IMR-90 (cell line): ENCODE measurements at regions not wholly inside any gene's neighbourhood (a gene's known extent, or its start where the extent isn't known, plus 50 kb on each side); places are given as distances from the start of the nearest gene placed in this dataset.

Experiments
- ATAC-seq: fragments of 200-7000 bp; cut with Tn5 transposase; 2 replicates; pipeline ENCODE4 v1.9.1; 2020; ENCODE audit warnings: low read depth, mild to moderate bottlenecking, moderate library complexity
- BruUV-seq: library from RNA; stranded (reverse); fragments of 400-500 nt; replicated peaks from 2 replicates; lab custom pipeline; 2021; lab: Mats Ljungman, UMichigan
- CTCF ChIA-PET: fragments of 300-600 bp; formaldehyde crosslinking; extraction: SDS; loops from one replicate; lab custom pipeline; 2021; ENCODE audit warnings: antibody characterized with exemption; lab: Yijun Ruan, JAX
- POLR2A ChIA-PET: fragments of 300-600 bp; sonication (Branson Sonifier 250); formaldehyde crosslinking; loops from one replicate; lab custom pipeline; 2022; ENCODE audit warnings: antibody characterized with exemption; ENCODE audit not compliant: unreplicated experiment; lab: Charles Lee
- DNase-seq: peaks from one replicate; pipeline ENCODE4 v3.0.0; 2013
- H2AFZ ChIP-seq: replicated peaks from 2 replicates; pipeline ENCODE3; 2013; ENCODE audit warnings: low read length, mild to moderate bottlenecking; ENCODE audit not compliant: poor library complexity
- H2AK5ac ChIP-seq: 2 replicates; pipeline ENCODE4 v1.6.1; 2013; ENCODE audit warnings: low read depth, low read length, inconsistent platforms
- H2AK9ac ChIP-seq: replicated peaks from 2 replicates; pipeline ENCODE3; 2013; ENCODE audit warnings: mild to moderate bottlenecking, low read depth, low read length, moderate library complexity; ENCODE audit not compliant: poor library complexity
- H2BK120ac ChIP-seq: 2 replicates; pipeline ENCODE4 v1.6.1; 2013; ENCODE audit warnings: low read depth, low read length, inconsistent platforms
- H2BK15ac ChIP-seq: 3 replicates; pipeline ENCODE4 v1.6.1; 2013; ENCODE audit warnings: low read depth, low read length, inconsistent platforms
- H2BK20ac ChIP-seq: 2 replicates; pipeline ENCODE4 v1.6.1; 2013; ENCODE audit warnings: low read depth, mild to moderate bottlenecking, inconsistent platforms, low read length, moderate library complexity
- H2BK5ac ChIP-seq: 2 replicates; pipeline ENCODE4 v1.6.1; 2013; ENCODE audit warnings: mild to moderate bottlenecking, low read depth, low read length, inconsistent platforms; ENCODE audit not compliant: poor library complexity, severe bottlenecking
- H3K14ac ChIP-seq: replicated peaks from 2 replicates; pipeline ENCODE4 v1.6.1; 2013; ENCODE audit warnings: low read depth, low read length, inconsistent platforms
- H3K18ac ChIP-seq: 2 replicates; pipeline ENCODE4 v1.6.1; 2013; ENCODE audit warnings: low read depth, low read length, control low read depth
- H3K23ac ChIP-seq: 2 replicates; pipeline ENCODE4 v1.6.1; 2013; ENCODE audit warnings: low read depth, low read length, inconsistent platforms
- H3K27ac ChIP-seq: 2 replicates; pipeline ENCODE4 v1.5.1; 2013; ENCODE audit warnings: mild to moderate bottlenecking, control low read depth, low read length; ENCODE audit not compliant: insufficient read depth
- H3K27me3 ChIP-seq: 2 replicates; pipeline ENCODE4 v1.6.1; 2013; ENCODE audit warnings: low read length; ENCODE audit not compliant: control insufficient read depth, insufficient read depth
- H3K36me3 ChIP-seq: 2 replicates; pipeline ENCODE4 v1.6.1; 2013; ENCODE audit warnings: low read length, mixed read lengths; ENCODE audit not compliant: control insufficient read depth, insufficient read depth
- H3K4ac ChIP-seq: 2 replicates; pipeline ENCODE4 v1.6.1; 2013; ENCODE audit warnings: low read depth, low read length, inconsistent platforms
- H3K4me1 ChIP-seq: 2 replicates; pipeline ENCODE4 v1.6.1; 2013; ENCODE audit warnings: low read length, mixed read lengths; ENCODE audit not compliant: control insufficient read depth, insufficient read depth
- H3K4me2 ChIP-seq: 2 replicates; pipeline ENCODE4 v1.6.1; 2013; ENCODE audit warnings: low read depth, mild to moderate bottlenecking, control low read depth, low read length, moderate library complexity
- H3K4me3 ChIP-seq: 2 replicates; pipeline ENCODE4 v1.5.1; 2013; ENCODE audit warnings: low read depth, mild to moderate bottlenecking, control low read depth, low read length, moderate library complexity; ENCODE audit not compliant: insufficient read depth
- H3K56ac ChIP-seq: 2 replicates; pipeline ENCODE4 v1.6.1; 2013; ENCODE audit warnings: low read length, inconsistent platforms; ENCODE audit not compliant: insufficient read depth; ENCODE audit errors: extremely low read depth
- H3K79me1 ChIP-seq, 2 experiments: 2 replicates each; pipeline ENCODE4 v1.6.1; 2013; ENCODE audit warnings: low read length in 2 of 2, inconsistent platforms in 1 of 2, low read depth in 1 of 2
- H3K9ac ChIP-seq: 2 replicates; pipeline ENCODE4 v1.6.1; 2013; ENCODE audit warnings: low read depth, low read length, control low read depth
- H3K9me1 ChIP-seq: 2 replicates; pipeline ENCODE4 v1.6.1; 2013; ENCODE audit warnings: low read length, inconsistent platforms; ENCODE audit not compliant: insufficient read depth
- H3K9me3 ChIP-seq: 2 replicates; pipeline ENCODE4 v1.6.1; 2013; ENCODE audit warnings: low read length; ENCODE audit not compliant: control insufficient read depth, insufficient read depth
- H4K20me1 ChIP-seq: 2 replicates; pipeline ENCODE4 v1.6.1; 2013; ENCODE audit warnings: low read length, inconsistent platforms; ENCODE audit not compliant: insufficient read depth
- H4K5ac ChIP-seq: 2 replicates; pipeline ENCODE4 v1.6.1; 2013; ENCODE audit warnings: mild to moderate bottlenecking, low read depth, low read length, control low read depth
- H4K8ac ChIP-seq, 2 experiments: 2 replicates each; pipeline ENCODE4 v1.6.1; 2013; ENCODE audit warnings: low read depth in 2 of 2, low read length in 2 of 2, control low read depth in 1 of 2, inconsistent platforms in 1 of 2
- H4K91ac ChIP-seq: 2 replicates; pipeline ENCODE4 v1.6.1; 2013; ENCODE audit warnings: low read depth, low read length, inconsistent platforms; ENCODE audit not compliant: insufficient read depth
- BHLHE40 ChIP-seq: fragments of 150-350 bp; IDR thresholded peaks from 2 replicates; pipeline ENCODE4 v1.6.1; 2016; ENCODE audit warnings: mild to moderate bottlenecking, low read depth, low read length
- CTCF ChIP-seq: conservative IDR thresholded peaks from 2 replicates; pipeline ENCODE4 v1.5.1; 2012; ENCODE audit warnings: mild to moderate bottlenecking, low read depth, low read length, improper control_type of control experiment
- MXI1 ChIP-seq: IDR thresholded peaks from 2 replicates; pipeline ENCODE4 v1.6.1; 2012; ENCODE audit warnings: low read depth, mild to moderate bottlenecking, low read length, moderate library complexity, borderline replicate concordance
- NFE2L2 ChIP-seq: fragments of 150-350 bp; IDR thresholded peaks from 2 replicates; pipeline ENCODE4 v1.6.1; 2016; ENCODE audit warnings: low read depth, mild to moderate bottlenecking, low read length
- POLR2A ChIP-seq: IDR thresholded peaks from 2 replicates; pipeline ENCODE4 v1.6.1; 2012; ENCODE audit warnings: mild to moderate bottlenecking, low read depth, low read length
- RAD21 ChIP-seq: IDR thresholded peaks from 2 replicates; pipeline ENCODE4 v1.6.1; 2012; ENCODE audit warnings: low read length, improper control_type of control experiment
- RCOR1 ChIP-seq: IDR thresholded peaks from 2 replicates; pipeline ENCODE4 v1.6.1; 2012; ENCODE audit warnings: mild to moderate bottlenecking, low read length, improper control_type of control experiment; ENCODE audit not compliant: insufficient replicate concordance
- WGBS, 2 experiments: methylation state at CpG; one replicate each; pipeline versions ENCODE4 v1.1.5 to v1.1.7; 2013; ENCODE audit warnings: missing lambda C conversion rate in 2 of 2; ENCODE audit not compliant: insufficient read length in 1 of 2; ENCODE audit errors: extremely low coverage in 2 of 2; 5-methylcytosine and 5-hydroxymethylcytosine counted together
- dilution Hi-C: fragments of 300-500 bp; cut with HindIII; formaldehyde crosslinking; loops from one replicate; pipeline ENCODE4 v1.14.3; 2018; ENCODE audit warnings: low sequenced_read_pairs; ENCODE audit not compliant: unreplicated experiment
- in situ Hi-C: fragments of 300-500 bp; cut with MboI; formaldehyde crosslinking; loops from 3 replicates; pipeline ENCODE4 v1.14.3; 2019; ENCODE audit warnings: low sequenced_read_pairs, inconsistent platforms, mixed read lengths
- intact Hi-C: fragments of 100-400 bp; cut with micrococcal nuclease; formaldehyde crosslinking; loops from 2 replicates; pipeline ENCODE4 v1.10.0; 2022
- TF ChIP-seq, protein P1 (sequence below): fragments of 150-350 bp; IDR thresholded peaks from 2 replicates; pipeline ENCODE4 v1.6.1; 2016; ENCODE audit warnings: low read depth, mild to moderate bottlenecking, low read length, moderate library complexity, borderline replicate concordance

DNA sequence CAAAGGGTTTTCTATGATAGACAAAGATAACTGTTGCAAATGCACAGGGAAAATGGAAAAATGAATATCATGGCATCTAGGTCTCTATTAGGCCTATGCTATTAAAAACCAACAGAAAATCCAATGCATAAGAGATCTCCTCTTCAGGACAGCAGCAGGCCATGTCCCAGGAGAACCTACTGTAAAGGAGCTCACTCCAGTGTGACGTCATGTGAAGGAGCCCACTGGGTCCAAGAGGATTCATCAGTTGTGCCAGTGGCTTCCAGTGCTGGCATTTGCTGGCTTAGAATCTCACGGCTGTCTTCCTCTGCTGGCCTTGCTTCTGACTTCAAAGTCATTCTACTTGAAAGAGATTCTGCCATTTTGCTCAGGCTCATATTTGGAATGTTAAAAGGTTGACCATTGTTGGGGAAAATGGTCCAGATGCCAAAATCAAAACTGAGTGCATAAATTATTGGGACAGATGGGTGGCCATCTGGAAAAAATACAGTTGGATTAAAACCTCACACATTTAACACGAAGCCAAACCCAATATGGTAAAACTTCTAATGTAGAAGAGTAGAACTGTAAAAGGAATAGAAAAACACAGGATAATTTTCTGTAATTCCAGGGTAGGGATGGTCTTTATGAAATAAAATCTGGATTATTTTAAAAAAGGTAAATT lies 75.4 kb upstream of the ARID2 start:
- Histone ChIP-seq H3K36me3 (no peaks in the 10 kb centered on the region), H3K9me1 (no peaks in the 10 kb centered on the region), H2BK5ac (no peak overlapping the region), H4K20me1 (no peaks in the 10 kb centered on the region), H2BK120ac (no peak overlapping the region), H3K9ac (no peak overlapping the region), H3K4ac (no peak overlapping the region), H2AFZ (no peak overlapping the region), H3K56ac (no peak overlapping the region), H4K5ac (no peak overlapping the region), H3K4me3 (no peak overlapping the region), H3K79me1 (no peaks in the 10 kb centered on the region), H2AK5ac (no peak overlapping the region), H3K18ac (no peak overlapping the region), H4K8ac (no peak overlapping the region), H2AK9ac (peak overlapping the region; percentile 45), H3K4me2 (no peak overlapping the region), H3K23ac (no peak overlapping the region), H4K91ac (no peak overlapping the region), H3K27me3 (no peaks in the 10 kb centered on the region), H2BK20ac (no peak overlapping the region), H2BK15ac (no peak overlapping the region), H3K14ac (no peak overlapping the region), H3K4me1 (no peaks in the 10 kb centered on the region), H3K9me3 (no peaks in the 10 kb centered on the region), H3K27ac (no peak overlapping the region)
- DNase-seq: no peak
- no peak for TF ChIP-seq POLR2A
- TF ChIP-seq RCOR1: no peak
- no peak for TF ChIP-seq NFE2L2
- TF ChIP-seq MXI1: no peak
- no peak for TF ChIP-seq CTCF
- TF ChIP-seq, protein P1, sequence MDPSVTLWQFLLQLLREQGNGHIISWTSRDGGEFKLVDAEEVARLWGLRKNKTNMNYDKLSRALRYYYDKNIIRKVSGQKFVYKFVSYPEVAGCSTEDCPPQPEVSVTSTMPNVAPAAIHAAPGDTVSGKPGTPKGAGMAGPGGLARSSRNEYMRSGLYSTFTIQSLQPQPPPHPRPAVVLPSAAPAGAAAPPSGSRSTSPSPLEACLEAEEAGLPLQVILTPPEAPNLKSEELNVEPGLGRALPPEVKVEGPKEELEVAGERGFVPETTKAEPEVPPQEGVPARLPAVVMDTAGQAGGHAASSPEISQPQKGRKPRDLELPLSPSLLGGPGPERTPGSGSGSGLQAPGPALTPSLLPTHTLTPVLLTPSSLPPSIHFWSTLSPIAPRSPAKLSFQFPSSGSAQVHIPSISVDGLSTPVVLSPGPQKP: no peak
- TF ChIP-seq RAD21: no peak
- no peak for TF ChIP-seq BHLHE40
- intact Hi-C loops: no loop called here
- ATAC-seq: no peak
- CTCF ChIA-PET: no interaction called here
- in situ Hi-C loops: no loop called here
- no TSS peak for BruUV-seq
- POLR2A ChIA-PET: no interaction called here
- dilution Hi-C loops: no loop called here
- 100% methylated on average over 2 of the region's 3 CpGs; no CpG with 5 or more reads in 1 of the 2 experiments for WGBS, 2 experiments
